ENCODE measurements at regions not wholly inside any gene's neighbourhood (a gene's known extent, or its start where the extent isn't known, plus 50 kb on each side); places are given as distances from the start of the nearest gene placed in this dataset.

- H3K4me3 Mint-ChIP-seq, result peak overlapping the region; percentile 20 to 79 (median 68)
- H3K36me3 Mint-ChIP-seq, result peaks cover 0 to 3% (median 3%) of the 10 kb centered on the region in 5 donors
- intact Hi-C loops (cut with micrococcal nuclease), result no loop called here
- no peak overlapping the region for H3K4me3 ChIP-seq (ENCODE audit: low read length)
- peaks cover 55 to 69% (median 64%) of the 10 kb centered on the region in 5 donors for H3K27me3 Mint-ChIP-seq
- CTCF ChIA-PET, result no interaction called here
- peaks cover 0 to 24% of the 10 kb centered on the region in 2 donors for H3K27me3 ChIP-seq (ENCODE audit: control insufficient read depth in 2 of 2, insufficient read depth in 2 of 2, low read length in 2 of 2)
- POLR2A ChIA-PET, result no interaction called here
- ATAC-seq, result no peak
- H3K36me3 ChIP-seq (ENCODE audit: control insufficient read depth in 2 of 3, insufficient read depth in 3 of 3, low read length in 3 of 3), result no peaks in the 10 kb centered on the region
- H3K9me3 Mint-ChIP-seq, result peaks cover 0 to 12% (median 4%) of the 10 kb centered on the region in 11 donors
- peaks cover 0 to 7% of the 10 kb centered on the region in 2 donors for H3K4me1 ChIP-seq (ENCODE audit: control insufficient read depth in 2 of 2, insufficient read depth in 2 of 2, low read length in 2 of 2)
- H3K27ac ChIP-seq (ENCODE audit: low read depth, low read length), result no peak overlapping the region
- no peak for DNase-seq
- H3K27ac Mint-ChIP-seq, result no peak overlapping the region
- H3K9me3 ChIP-seq (ENCODE audit: control insufficient read depth in 2 of 3, low read length in 3 of 3), result no peaks in the 10 kb centered on the region
- peaks cover 0 to 23% (median 12%) of the 10 kb centered on the region in 7 donors for H3K4me1 Mint-ChIP-seq
Measured at GRCh38 chr12:114479831-114480230, 73.9 kb upstream of the TBX5 start.

- Mint-ChIP-seq H3K9me3 (peaks cover 0 to 12% (median 4%) of the 10 kb centered on the region in 11 donors), H3K4me3 (peak overlapping the region in 1 of 10 donors; percentile 74), H3K36me3 (peaks cover 0 to 3% (median 3%) of the 10 kb centered on the region in 5 donors), H3K27me3 (peaks cover 55 to 71% (median 66%) of the 10 kb centered on the region in 5 donors), H3K4me1 (peaks cover 0 to 23% (median 12%) of the 10 kb centered on the region in 7 donors), H3K27ac (no peak overlapping the region)
- Histone ChIP-seq H3K4me1 (ENCODE audit: control insufficient read depth in 2 of 2, insufficient read depth in 2 of 2, low read length in 2 of 2) (peaks cover 0 to 7% of the 10 kb centered on the region in 2 donors), H3K27me3 (ENCODE audit: control insufficient read depth in 2 of 2, insufficient read depth in 2 of 2, low read length in 2 of 2) (peaks cover 0 to 24% of the 10 kb centered on the region in 2 donors), H3K9me3 (ENCODE audit: control insufficient read depth in 2 of 3, low read length in 3 of 3) (no peaks in the 10 kb centered on the region), H3K27ac (ENCODE audit: low read depth, low read length) (no peak overlapping the region), H3K4me3 (ENCODE audit: low read length) (no peak overlapping the region), H3K36me3 (ENCODE audit: control insufficient read depth in 2 of 3, insufficient read depth in 3 of 3, low read length in 3 of 3) (no peaks in the 10 kb centered on the region)
- intact Hi-C loops (cut with micrococcal nuclease), result no loop called here
- CTCF ChIA-PET, result no interaction called here
- DNase-seq (no peak), ATAC-seq (no peak)
- POLR2A ChIA-PET, result no interaction called here
Measured at GRCh38 chr12:114478865-114479264, 72.9 kb upstream of the TBX5 start.

- Mint-ChIP-seq H3K4me3 (no peak overlapping the region), H3K9me3 (peaks cover 0 to 12% (median 4%) of the 10 kb centered on the region in 11 donors), H3K36me3 (peaks cover 0 to 3% (median 3%) of the 10 kb centered on the region in 5 donors), H3K27me3 (peaks cover 58 to 72% (median 58%) of the 10 kb centered on the region in 5 donors), H3K27ac (no peak overlapping the region), H3K4me1 (peaks cover 0 to 23% (median 12%) of the 10 kb centered on the region in 7 donors)
- Histone ChIP-seq H3K27me3 (ENCODE audit: control insufficient read depth in 2 of 2, insufficient read depth in 2 of 2, low read length in 2 of 2) (peaks cover 0 to 24% of the 10 kb centered on the region in 2 donors), H3K4me3 (ENCODE audit: low read length) (no peak overlapping the region), H3K4me1 (ENCODE audit: control insufficient read depth in 2 of 2, insufficient read depth in 2 of 2, low read length in 2 of 2) (peaks cover 0 to 7% of the 10 kb centered on the region in 2 donors), H3K36me3 (ENCODE audit: control insufficient read depth in 2 of 3, insufficient read depth in 3 of 3, low read length in 3 of 3) (no peaks in the 10 kb centered on the region), H3K9me3 (ENCODE audit: control insufficient read depth in 2 of 3, low read length in 3 of 3) (no peaks in the 10 kb centered on the region), H3K27ac (ENCODE audit: low read depth, low read length) (no peak overlapping the region)
- intact Hi-C loops (cut with micrococcal nuclease), result no loop called here
- ATAC-seq (no peak), DNase-seq (no peak)
- CTCF ChIA-PET, result no interaction called here
- POLR2A ChIA-PET, result no interaction called here
Measured at GRCh38 chr12:114477989-114478395, 72.0 kb upstream of the TBX5 start.

GRCh38 chr12:114476159-114476558, 70.2 kb upstream of the TBX5 start:
- H3K4me1 ChIP-seq (ENCODE audit: control insufficient read depth in 2 of 2, insufficient read depth in 2 of 2, low read length in 2 of 2), result peaks cover 0 to 6% of the 10 kb centered on the region in 2 donors
- intact Hi-C loops (cut with micrococcal nuclease), result no loop called here
- H3K4me3 ChIP-seq (ENCODE audit: low read length), result no peak overlapping the region
- H3K36me3 ChIP-seq (ENCODE audit: control insufficient read depth in 2 of 3, insufficient read depth in 3 of 3, low read length in 3 of 3), result no peaks in the 10 kb centered on the region
- no peak overlapping the region for H3K27ac ChIP-seq (ENCODE audit: low read depth, low read length)
- peaks cover 0 to 18% (median 8%) of the 10 kb centered on the region in 7 donors for H3K4me1 Mint-ChIP-seq
- H3K27me3 ChIP-seq (ENCODE audit: control insufficient read depth in 2 of 2, insufficient read depth in 2 of 2, low read length in 2 of 2), result peaks cover 0 to 18% of the 10 kb centered on the region in 2 donors
- no peak for ATAC-seq
- H3K27ac Mint-ChIP-seq, result no peak overlapping the region
- peaks cover 42 to 58% (median 44%) of the 10 kb centered on the region in 5 donors for H3K27me3 Mint-ChIP-seq
- peaks cover 0 to 3% (median 0%) of the 10 kb centered on the region in 5 donors for H3K36me3 Mint-ChIP-seq
- ChIA-PET POLR2A (no interaction called here), CTCF (no interaction called here)
- no peak overlapping the region for H3K4me3 Mint-ChIP-seq
- DNase-seq, result no peak
- H3K9me3 Mint-ChIP-seq, result peaks cover 0 to 12% (median under 1%) of the 10 kb centered on the region in 11 donors
- H3K9me3 ChIP-seq (ENCODE audit: control insufficient read depth in 2 of 3, low read length in 3 of 3), result no peaks in the 10 kb centered on the region

- Histone ChIP-seq H3K4me3 (ENCODE audit: low read length) (no peak overlapping the region), H3K9me3 (ENCODE audit: control insufficient read depth in 2 of 3, low read length in 3 of 3) (no peaks in the 10 kb centered on the region), H3K27me3 (ENCODE audit: control insufficient read depth in 2 of 2, insufficient read depth in 2 of 2, low read length in 2 of 2) (peaks cover 0 to 3% of the 10 kb centered on the region in 2 donors), H3K4me1 (ENCODE audit: control insufficient read depth in 2 of 2, insufficient read depth in 2 of 2, low read length in 2 of 2) (no peaks in the 10 kb centered on the region), H3K36me3 (ENCODE audit: control insufficient read depth in 2 of 3, insufficient read depth in 3 of 3, low read length in 3 of 3) (no peaks in the 10 kb centered on the region), H3K27ac (ENCODE audit: low read depth, low read length) (no peak overlapping the region)
- peaks cover 0 to 6% (median 0%) of the 10 kb centered on the region in 11 donors for H3K9me3 Mint-ChIP-seq
- no peaks in the 10 kb centered on the region for H3K4me1 Mint-ChIP-seq
- DNase-seq (no peak), ATAC-seq (no peak)
- ChIA-PET CTCF (no interaction called here), POLR2A (no interaction called here)
- no peaks in the 10 kb centered on the region for H3K36me3 Mint-ChIP-seq
- H3K27ac Mint-ChIP-seq, result no peak overlapping the region
- H3K4me3 Mint-ChIP-seq, result no peak overlapping the region
- peaks cover 22 to 40% (median 23%) of the 10 kb centered on the region in 5 donors for H3K27me3 Mint-ChIP-seq
- intact Hi-C loops (cut with micrococcal nuclease), result no loop called here
Measured at GRCh38 chr12:114473717-114474116, 67.8 kb upstream of the TBX5 start.

- CTCF ChIA-PET, result no interaction called here
- H3K9me3 ChIP-seq (ENCODE audit: control insufficient read depth in 2 of 3, low read length in 3 of 3), result no peaks in the 10 kb centered on the region
- intact Hi-C loops (cut with micrococcal nuclease), result no loop called here
- Mint-ChIP-seq H3K27me3 (peaks cover 15 to 33% (median 19%) of the 10 kb centered on the region in 5 donors), H3K27ac (no peak overlapping the region), H3K4me1 (no peaks in the 10 kb centered on the region), H3K9me3 (peaks cover 0 to 6% (median 0%) of the 10 kb centered on the region in 11 donors), H3K36me3 (no peaks in the 10 kb centered on the region), H3K4me3 (no peak overlapping the region)
- peaks cover 0 to 3% of the 10 kb centered on the region in 2 donors for H3K27me3 ChIP-seq (ENCODE audit: control insufficient read depth in 2 of 2, insufficient read depth in 2 of 2, low read length in 2 of 2)
- ATAC-seq (no peak), DNase-seq (no peak)
- no peaks in the 10 kb centered on the region for H3K36me3 ChIP-seq (ENCODE audit: control insufficient read depth in 2 of 3, insufficient read depth in 3 of 3, low read length in 3 of 3)
- H3K4me3 ChIP-seq (ENCODE audit: low read length), result no peak overlapping the region
- no peaks in the 10 kb centered on the region for H3K4me1 ChIP-seq (ENCODE audit: control insufficient read depth in 2 of 2, insufficient read depth in 2 of 2, low read length in 2 of 2)
- no peak overlapping the region for H3K27ac ChIP-seq (ENCODE audit: low read depth, low read length)
- POLR2A ChIA-PET, result no interaction called here
Measured at GRCh38 chr12:114473018-114473417, 67.1 kb upstream of the TBX5 start.

GRCh38 chr12:114457620-114458019, 51.7 kb upstream of the TBX5 start:
- Mint-ChIP-seq H3K9me3 (peaks cover 0 to 8% (median 2%) of the 10 kb centered on the region in 11 donors), H3K4me3 (no peak overlapping the region), H3K27ac (no peak overlapping the region), H3K4me1 (no peaks in the 10 kb centered on the region), H3K36me3 (no peaks in the 10 kb centered on the region), H3K27me3 (peaks cover 5 to 42% (median 28%) of the 10 kb centered on the region in 5 donors)
- no peaks in the 10 kb centered on the region for H3K27me3 ChIP-seq (ENCODE audit: control insufficient read depth in 2 of 2, insufficient read depth in 2 of 2, low read length in 2 of 2)
- DNase-seq, result no peak
- H3K9me3 ChIP-seq (ENCODE audit: control insufficient read depth in 2 of 3, low read length in 3 of 3), result no peaks in the 10 kb centered on the region
- ATAC-seq, result no peak
- H3K27ac ChIP-seq (ENCODE audit: low read depth, low read length), result no peak overlapping the region
- H3K4me3 ChIP-seq (ENCODE audit: low read length), result no peak overlapping the region
- ChIA-PET POLR2A (no interaction called here), CTCF (no interaction called here)
- intact Hi-C loops (cut with micrococcal nuclease), result no loop called here
- no peaks in the 10 kb centered on the region for H3K36me3 ChIP-seq (ENCODE audit: control insufficient read depth in 2 of 3, insufficient read depth in 3 of 3, low read length in 3 of 3)
- H3K4me1 ChIP-seq (ENCODE audit: control insufficient read depth in 2 of 2, insufficient read depth in 2 of 2, low read length in 2 of 2), result no peaks in the 10 kb centered on the region
